ENCODE measurements at regions not wholly inside any gene's neighbourhood (a gene's known extent, or its start where the extent isn't known, plus 50 kb on each side); places are given as distances from the start of the nearest gene placed in this dataset.

- H3K27ac Mint-ChIP-seq (ENCODE audit: unreplicated experiment), result no peak overlapping the region
- no peak for TF ChIP-seq CTCF (IDR thresholded peaks at IDR 0.05; ENCODE audit: unreplicated experiment)
- no peaks in the 10 kb centered on the region for H3K27me3 Mint-ChIP-seq (ENCODE audit: unreplicated experiment)
- DNase-seq (ENCODE audit: low spot score), result no peak
- no peak overlapping the region for H3K4me3 Mint-ChIP-seq (ENCODE audit: unreplicated experiment)
- no peaks in the 10 kb centered on the region for H3K36me3 Mint-ChIP-seq (ENCODE audit: low read depth, unreplicated experiment)
- no peaks in the 10 kb centered on the region for H3K9me3 Mint-ChIP-seq (ENCODE audit: unreplicated experiment)
- no peaks in the 10 kb centered on the region for H3K4me1 Mint-ChIP-seq (ENCODE audit: unreplicated experiment)
Measured at GRCh38 chr10:44473146-44473545, 88.2 kb upstream of the CXCL12 start.

- Mint-ChIP-seq H3K27me3 (ENCODE audit: unreplicated experiment) (no peaks in the 10 kb centered on the region), H3K27ac (ENCODE audit: unreplicated experiment) (no peak overlapping the region), H3K9me3 (ENCODE audit: unreplicated experiment) (no peaks in the 10 kb centered on the region), H3K4me1 (ENCODE audit: unreplicated experiment) (no peaks in the 10 kb centered on the region), H3K4me3 (ENCODE audit: unreplicated experiment) (no peak overlapping the region), H3K36me3 (ENCODE audit: low read depth, unreplicated experiment) (no peaks in the 10 kb centered on the region)
- TF ChIP-seq CTCF (IDR thresholded peaks at IDR 0.05; ENCODE audit: unreplicated experiment), result no peak
- DNase-seq (ENCODE audit: low spot score), result no peak
Measured at GRCh38 chr10:44476409-44477045, 91.6 kb upstream of the CXCL12 start.

GRCh38 chr10:44477046-44477425, 92.1 kb upstream of the CXCL12 start:
- H3K4me3 Mint-ChIP-seq (ENCODE audit: unreplicated experiment), result no peak overlapping the region
- H3K36me3 Mint-ChIP-seq (ENCODE audit: low read depth, unreplicated experiment), result no peaks in the 10 kb centered on the region
- TF ChIP-seq CTCF (IDR thresholded peaks at IDR 0.05; ENCODE audit: unreplicated experiment), result no peak
- H3K4me1 Mint-ChIP-seq (ENCODE audit: unreplicated experiment), result no peaks in the 10 kb centered on the region
- no peak overlapping the region for H3K27ac Mint-ChIP-seq (ENCODE audit: unreplicated experiment)
- no peaks in the 10 kb centered on the region for H3K9me3 Mint-ChIP-seq (ENCODE audit: unreplicated experiment)
- DNase-seq (ENCODE audit: low spot score), result no peak
- no peaks in the 10 kb centered on the region for H3K27me3 Mint-ChIP-seq (ENCODE audit: unreplicated experiment)

- Mint-ChIP-seq H3K27ac (ENCODE audit: unreplicated experiment) (no peak overlapping the region), H3K4me3 (ENCODE audit: unreplicated experiment) (no peak overlapping the region), H3K9me3 (ENCODE audit: unreplicated experiment) (no peaks in the 10 kb centered on the region), H3K4me1 (ENCODE audit: unreplicated experiment) (no peaks in the 10 kb centered on the region), H3K36me3 (ENCODE audit: low read depth, unreplicated experiment) (no peaks in the 10 kb centered on the region), H3K27me3 (ENCODE audit: unreplicated experiment) (no peaks in the 10 kb centered on the region)
- no peak for DNase-seq (ENCODE audit: low spot score)
- no peak for TF ChIP-seq CTCF (IDR thresholded peaks at IDR 0.05; ENCODE audit: unreplicated experiment)
Measured at GRCh38 chr10:44478040-44478439, 93.1 kb upstream of the CXCL12 start.

GRCh38 chr10:44478876-44479705, 94.2 kb upstream of the CXCL12 start:
- no peak for TF ChIP-seq CTCF (IDR thresholded peaks at IDR 0.05; ENCODE audit: unreplicated experiment)
- H3K36me3 Mint-ChIP-seq (ENCODE audit: low read depth, unreplicated experiment), result no peaks in the 10 kb centered on the region
- H3K27ac Mint-ChIP-seq (ENCODE audit: unreplicated experiment), result no peak overlapping the region
- DNase-seq (ENCODE audit: low spot score), result no peak
- H3K9me3 Mint-ChIP-seq (ENCODE audit: unreplicated experiment), result no peaks in the 10 kb centered on the region
- H3K4me1 Mint-ChIP-seq (ENCODE audit: unreplicated experiment), result no peaks in the 10 kb centered on the region
- H3K27me3 Mint-ChIP-seq (ENCODE audit: unreplicated experiment), result no peaks in the 10 kb centered on the region
- H3K4me3 Mint-ChIP-seq (ENCODE audit: unreplicated experiment), result no peak overlapping the region
